OCI-LY1 (cell line): ENCODE measurements at regions not wholly inside any gene's neighbourhood (a gene's known extent, or its start where the extent isn't known, plus 50 kb on each side); places are given as distances from the start of the nearest gene placed in this dataset.
"Not testable (repeated sequence)": the region's sequence is repeated elsewhere in the genome, so short reads cannot be mapped to it uniquely, and the experiment has no call there.

Experiments
- H2AFZ ChIP-seq: fragments of 200-600 bp; sonication (generic), shearing (Covaris generic); 2 replicates; pipeline ENCODE4 v1.6.0; 2014; ENCODE audit warnings: antibody characterized with exemption, mild to moderate bottlenecking, low read length
- H3F3A ChIP-seq: fragments of 200-600 bp; sonication (generic), shearing (Covaris generic); 2 replicates; pipeline ENCODE4 v1.6.0; 2014; ENCODE audit warnings: mild to moderate bottlenecking, antibody characterized with exemption, low read length, moderate library complexity; ENCODE audit not compliant: insufficient read depth
- H3K27ac ChIP-seq: fragments of 200-600 bp; sonication (generic); 2 replicates; pipeline ENCODE4 v1.5.1; 2014; ENCODE audit warnings: low read length, mixed run types, mild to moderate bottlenecking, low read depth; ENCODE audit not compliant: poor library complexity, severe bottlenecking
- H3K27me3 ChIP-seq: fragments of 200-600 bp; sonication (generic); 2 replicates; pipeline ENCODE4 v1.6.0; 2014; ENCODE audit warnings: antibody characterized with exemption, mild to moderate bottlenecking, low read length, moderate library complexity; ENCODE audit not compliant: insufficient read depth
- H3K36me3 ChIP-seq: fragments of 200-600 bp; sonication (generic); 2 replicates; pipeline ENCODE4 v1.6.1; 2014; ENCODE audit warnings: mild to moderate bottlenecking, antibody characterized with exemption, low read length, moderate library complexity, mixed read lengths; ENCODE audit not compliant: insufficient read depth
- H3K4me1 ChIP-seq: fragments of 200-600 bp; sonication (generic); 2 replicates; pipeline ENCODE4 v1.5.1; 2014; ENCODE audit warnings: mild to moderate bottlenecking, low read length, moderate library complexity; ENCODE audit not compliant: insufficient read depth, severe bottlenecking
- H3K4me2 ChIP-seq: fragments of 200-600 bp; sonication (generic), shearing (Covaris generic); 2 replicates; pipeline ENCODE4 v1.6.1; 2014; ENCODE audit warnings: low read length
- H3K4me3 ChIP-seq: fragments of 200-600 bp; sonication (generic); 2 replicates; pipeline ENCODE4 v1.5.1; 2014; ENCODE audit warnings: low read length, low read depth, mild to moderate bottlenecking, mixed read lengths; ENCODE audit not compliant: poor library complexity, severe bottlenecking
- H3K79me2 ChIP-seq: fragments of 200-600 bp; shearing (Covaris generic); 2 replicates; pipeline ENCODE4 v1.6.1; 2016; ENCODE audit warnings: mixed run types, low read length, mixed read lengths; ENCODE audit not compliant: insufficient read depth
- H3K9ac ChIP-seq: fragments of 200-600 bp; sonication (generic), shearing (Covaris generic); 2 replicates; pipeline ENCODE4 v1.6.1; 2014; ENCODE audit warnings: mild to moderate bottlenecking, low read length, mixed read lengths
- H3K9me2 ChIP-seq: fragments of 200-600 bp; sonication (generic), shearing (Covaris generic); 2 replicates; pipeline ENCODE4 v1.6.1; 2014; ENCODE audit warnings: low read depth, mild to moderate bottlenecking, low read length, mixed read lengths
- H3K9me3 ChIP-seq: fragments of 200-600 bp; shearing (Covaris generic); 2 replicates; pipeline ENCODE4 v1.6.1; 2014; ENCODE audit warnings: low read length, mixed read lengths
- H4K20me1 ChIP-seq: fragments of 200-600 bp; sonication (generic), shearing (Covaris generic); 2 replicates; pipeline ENCODE4 v1.6.0; 2016; ENCODE audit warnings: mild to moderate bottlenecking, low read length; ENCODE audit not compliant: insufficient read depth
- CTCF ChIP-seq: fragments of 200-600 bp; sonication (generic), shearing (Covaris generic); IDR thresholded peaks from 2 replicates; pipeline ENCODE4 v1.5.1; 2017; ENCODE audit warnings: mild to moderate bottlenecking, antibody characterized with exemption, low read length, moderate library complexity, mixed read lengths
- EZH2 ChIP-seq: fragments of 200-600 bp; sonication (generic), shearing (Covaris generic); IDR thresholded peaks from 2 replicates; pipeline ENCODE4 v1.8.0; 2017; ENCODE audit warnings: borderline replicate concordance, mixed run types, mild to moderate bottlenecking, antibody characterized with exemption, low read length, moderate library complexity, mixed read lengths

GRCh38 chr2:36287363-36288275 lies 68.0 kb upstream of the CRIM1 start:
- Histone ChIP-seq H3K79me2 (no peaks in the 10 kb centered on the region), H3K27me3 (no peaks in the 10 kb centered on the region), H3K4me2 (no peak overlapping the region), H3K4me1 (no peaks in the 10 kb centered on the region), H3F3A (no peaks in the 10 kb centered on the region), H3K9me2 (no peaks in the 10 kb centered on the region), H3K9me3 (no peaks in the 10 kb centered on the region), H3K9ac (no peak overlapping the region), H2AFZ (no peak overlapping the region), H4K20me1 (no peaks in the 10 kb centered on the region), H3K36me3 (no peaks in the 10 kb centered on the region), H3K4me3 (no peak overlapping the region), H3K27ac (no peak overlapping the region)
- TF ChIP-seq EZH2, result no peak
- TF ChIP-seq CTCF, result no peak

- H4K20me1 ChIP-seq, H3K36me3 ChIP-seq, H3K4me3 ChIP-seq, H3K27me3 ChIP-seq, H3K4me2 ChIP-seq, H2AFZ ChIP-seq, H3K79me2 ChIP-seq, H3K4me1 ChIP-seq, H3F3A ChIP-seq, H3K27ac ChIP-seq, H3K9ac ChIP-seq, H3K9me2 ChIP-seq, H3K9me3 ChIP-seq: not testable (repeated sequence)
Measured at GRCh38 chr2:36279506-36279905, 76.1 kb upstream of the CRIM1 start.

GRCh38 chr2:36277881-36278523 lies 77.6 kb upstream of the CRIM1 start:
- TF ChIP-seq EZH2 (no peak), CTCF (no peak)
- no peaks in the 10 kb centered on the region for H3K4me1 ChIP-seq
- no peak overlapping the region for H3K4me2 ChIP-seq
- no peaks in the 10 kb centered on the region for H3K9me2 ChIP-seq
- H3K36me3 ChIP-seq, result no peaks in the 10 kb centered on the region
- H3K79me2 ChIP-seq, result no peaks in the 10 kb centered on the region
- no peaks in the 10 kb centered on the region for H3K27me3 ChIP-seq
- no peak overlapping the region for H3K4me3 ChIP-seq
- H3K9me3 ChIP-seq, result no peaks in the 10 kb centered on the region
- H3F3A ChIP-seq, result no peaks in the 10 kb centered on the region
- no peak overlapping the region for H3K9ac ChIP-seq
- H4K20me1 ChIP-seq, result no peaks in the 10 kb centered on the region
- no peak overlapping the region for H2AFZ ChIP-seq
- no peak overlapping the region for H3K27ac ChIP-seq
